ENCODE measurements at regions not wholly inside any gene's neighbourhood (a gene's known extent, or its start where the extent isn't known, plus 50 kb on each side); places are given as distances from the start of the nearest gene placed in this dataset.

DNA sequence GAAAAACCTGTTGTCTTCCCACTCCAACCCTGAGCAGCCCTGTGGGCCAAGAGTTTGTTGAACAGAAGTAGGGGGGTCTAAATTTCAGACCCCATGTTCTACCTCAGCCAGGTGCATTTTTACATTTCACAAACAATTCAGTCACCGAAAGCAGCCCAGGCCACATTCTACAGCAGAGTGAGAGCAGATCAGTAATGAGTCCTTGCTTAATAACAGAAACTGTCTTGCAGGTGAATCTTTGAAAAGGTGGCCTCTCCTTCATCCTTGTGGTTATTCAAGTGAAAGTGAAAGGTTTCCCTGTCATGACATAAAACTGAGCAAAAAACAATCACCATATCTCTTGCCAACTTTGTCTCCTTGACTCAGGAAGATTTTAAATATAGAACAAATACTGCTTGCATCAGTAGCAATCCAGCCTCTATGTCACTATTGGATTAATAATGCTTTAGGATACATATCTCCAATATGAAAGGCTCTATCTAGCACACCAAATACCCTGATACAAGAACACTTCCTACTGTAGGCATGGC lies 670.2 kb downstream of the DIAPH3 start:
- no peak for TF ChIP-seq EZH2phosphoT487 (IDR thresholded peaks at IDR 0.05; ENCODE audit: low read length)
- TF ChIP-seq EZH2 (optimal IDR thresholded peaks at IDR 0.05; ENCODE audit: low read depth, low read length), result no peak
- no peak for TF ChIP-seq CTCF (IDR thresholded peaks at IDR 0.05; ENCODE audit: low read length)
